HCT116 (cell line): ENCODE measurements at regions not wholly inside any gene's neighbourhood (a gene's known extent, or its start where the extent isn't known, plus 50 kb on each side); places are given as distances from the start of the nearest gene placed in this dataset.

Experiments
- CBX3 ChIP-seq: IDR thresholded peaks from 2 replicates; pipeline ENCODE4 v1.6.1; 2012; ENCODE audit warnings: low read depth
- EGR1 ChIP-seq: IDR thresholded peaks from 2 replicates; pipeline ENCODE4 v1.6.1; 2012; ENCODE audit warnings: low read depth
- EZH2phosphoT487 ChIP-seq: fragments of 200-600 bp; IDR thresholded peaks from 2 replicates; pipeline ENCODE4 v1.6.1; 2018; ENCODE audit warnings: antibody characterized with exemption, borderline replicate concordance
- POLR2A ChIP-seq: IDR thresholded peaks from 2 replicates; pipeline ENCODE4 v1.7.0; 2011; ENCODE audit warnings: borderline replicate concordance; ENCODE audit not compliant: insufficient read depth, insufficient read length; ENCODE audit errors: extremely low read depth
- RAD21 ChIP-seq: IDR thresholded peaks from 2 replicates; pipeline ENCODE4 v1.6.1; 2012; ENCODE audit warnings: low read depth, mild to moderate bottlenecking
- ZNF274 ChIP-seq: fragments of 200-500 bp; sonication (Bioruptor generic); IDR thresholded peaks from 2 replicates; pipeline ENCODE4 v1.6.1; 2014; ENCODE audit warnings: mild to moderate bottlenecking, low read depth, low read length, inconsistent platforms
- TF ChIP-seq, protein P1 (sequence below), 3 experiments: fragments of 200-600 bp in 1 of 3; sonication (generic) in 1 of 3; IDR thresholded peaks in 2 of 3; conservative IDR thresholded peaks in 1 of 3; 2 replicates each; pipeline ENCODE4 v1.5.1; 2012 to 2017; ENCODE audit warnings: low read depth in 2 of 3, low read length in 2 of 3, antibody characterized with exemption in 1 of 3, borderline replicate concordance in 1 of 3, control low read depth in 1 of 3, mild to moderate bottlenecking in 1 of 3, mixed read lengths in 1 of 3, mixed run types in 1 of 3, moderate library complexity in 1 of 3; ENCODE audit not compliant: insufficient read depth in 1 of 3
- TF ChIP-seq, protein P2 (sequence below): IDR thresholded peaks from 2 replicates; pipeline ENCODE4 v1.6.1; 2012; ENCODE audit warnings: low read depth

DNA sequence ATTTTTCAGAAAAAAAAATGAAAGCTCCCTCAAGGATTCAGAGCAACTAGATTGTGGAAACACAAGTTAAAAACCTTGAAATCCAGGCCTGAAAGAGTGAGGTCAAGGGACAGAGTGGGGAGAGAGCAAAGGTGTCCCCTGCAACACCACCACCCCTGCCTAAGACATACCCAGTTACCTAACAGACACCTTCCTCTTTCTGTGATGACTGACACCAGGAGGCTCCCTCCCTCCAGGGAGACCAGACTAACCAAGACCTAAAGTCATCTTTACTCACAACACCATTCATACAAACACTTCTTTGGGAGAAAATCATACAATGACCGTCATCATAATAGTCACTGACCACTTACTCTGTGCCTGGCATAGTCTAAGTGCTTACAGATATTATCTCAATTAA lies 151.8 kb upstream of the NABP1 start:
- TF ChIP-seq, protein P1, sequence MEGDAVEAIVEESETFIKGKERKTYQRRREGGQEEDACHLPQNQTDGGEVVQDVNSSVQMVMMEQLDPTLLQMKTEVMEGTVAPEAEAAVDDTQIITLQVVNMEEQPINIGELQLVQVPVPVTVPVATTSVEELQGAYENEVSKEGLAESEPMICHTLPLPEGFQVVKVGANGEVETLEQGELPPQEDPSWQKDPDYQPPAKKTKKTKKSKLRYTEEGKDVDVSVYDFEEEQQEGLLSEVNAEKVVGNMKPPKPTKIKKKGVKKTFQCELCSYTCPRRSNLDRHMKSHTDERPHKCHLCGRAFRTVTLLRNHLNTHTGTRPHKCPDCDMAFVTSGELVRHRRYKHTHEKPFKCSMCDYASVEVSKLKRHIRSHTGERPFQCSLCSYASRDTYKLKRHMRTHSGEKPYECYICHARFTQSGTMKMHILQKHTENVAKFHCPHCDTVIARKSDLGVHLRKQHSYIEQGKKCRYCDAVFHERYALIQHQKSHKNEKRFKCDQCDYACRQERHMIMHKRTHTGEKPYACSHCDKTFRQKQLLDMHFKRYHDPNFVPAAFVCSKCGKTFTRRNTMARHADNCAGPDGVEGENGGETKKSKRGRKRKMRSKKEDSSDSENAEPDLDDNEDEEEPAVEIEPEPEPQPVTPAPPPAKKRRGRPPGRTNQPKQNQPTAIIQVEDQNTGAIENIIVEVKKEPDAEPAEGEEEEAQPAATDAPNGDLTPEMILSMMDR (IDR thresholded peaks at IDR 0.05 in 2 of 3, conservative IDR thresholded peaks at IDR 0.05 in 1 of 3; ENCODE audit: borderline replicate concordance in 1 of 3, insufficient read depth in 1 of 3, low read depth in 2 of 3, low read length in 2 of 3), result no peak
- TF ChIP-seq ZNF274 (no peak), POLR2A (no peak), EGR1 (no peak), EZH2phosphoT487 (no peak), RAD21 (no peak), CBX3 (no peak)
- TF ChIP-seq, protein P2, sequence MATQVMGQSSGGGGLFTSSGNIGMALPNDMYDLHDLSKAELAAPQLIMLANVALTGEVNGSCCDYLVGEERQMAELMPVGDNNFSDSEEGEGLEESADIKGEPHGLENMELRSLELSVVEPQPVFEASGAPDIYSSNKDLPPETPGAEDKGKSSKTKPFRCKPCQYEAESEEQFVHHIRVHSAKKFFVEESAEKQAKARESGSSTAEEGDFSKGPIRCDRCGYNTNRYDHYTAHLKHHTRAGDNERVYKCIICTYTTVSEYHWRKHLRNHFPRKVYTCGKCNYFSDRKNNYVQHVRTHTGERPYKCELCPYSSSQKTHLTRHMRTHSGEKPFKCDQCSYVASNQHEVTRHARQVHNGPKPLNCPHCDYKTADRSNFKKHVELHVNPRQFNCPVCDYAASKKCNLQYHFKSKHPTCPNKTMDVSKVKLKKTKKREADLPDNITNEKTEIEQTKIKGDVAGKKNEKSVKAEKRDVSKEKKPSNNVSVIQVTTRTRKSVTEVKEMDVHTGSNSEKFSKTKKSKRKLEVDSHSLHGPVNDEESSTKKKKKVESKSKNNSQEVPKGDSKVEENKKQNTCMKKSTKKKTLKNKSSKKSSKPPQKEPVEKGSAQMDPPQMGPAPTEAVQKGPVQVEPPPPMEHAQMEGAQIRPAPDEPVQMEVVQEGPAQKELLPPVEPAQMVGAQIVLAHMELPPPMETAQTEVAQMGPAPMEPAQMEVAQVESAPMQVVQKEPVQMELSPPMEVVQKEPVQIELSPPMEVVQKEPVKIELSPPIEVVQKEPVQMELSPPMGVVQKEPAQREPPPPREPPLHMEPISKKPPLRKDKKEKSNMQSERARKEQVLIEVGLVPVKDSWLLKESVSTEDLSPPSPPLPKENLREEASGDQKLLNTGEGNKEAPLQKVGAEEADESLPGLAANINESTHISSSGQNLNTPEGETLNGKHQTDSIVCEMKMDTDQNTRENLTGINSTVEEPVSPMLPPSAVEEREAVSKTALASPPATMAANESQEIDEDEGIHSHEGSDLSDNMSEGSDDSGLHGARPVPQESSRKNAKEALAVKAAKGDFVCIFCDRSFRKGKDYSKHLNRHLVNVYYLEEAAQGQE, result no peak
